ENCODE measurements at regions not wholly inside any gene's neighbourhood (a gene's known extent, or its start where the extent isn't known, plus 50 kb on each side); places are given as distances from the start of the nearest gene placed in this dataset.

- Histone ChIP-seq H3K27me3 (ENCODE audit: low read depth, low read length) (no peaks in the 10 kb centered on the region), H3K36me3 (replicated peaks; ENCODE audit: low read depth, low read length) (peaks cover 4% of the 10 kb centered on the region), H4K20me1 (ENCODE audit: insufficient read depth, low read length) (no peaks in the 10 kb centered on the region)
These were observed 475.2 kb downstream of the PREX1 start for GRCh38 chr20:48352628-48353027.

GRCh38 chr20:48352042-48352441, 475.8 kb downstream of the PREX1 start:
- Histone ChIP-seq H3K36me3 (replicated peaks; ENCODE audit: low read depth, low read length) (peaks cover 4% of the 10 kb centered on the region), H3K27me3 (ENCODE audit: low read depth, low read length) (no peaks in the 10 kb centered on the region), H3K79me2 (ENCODE audit: low read length) (no peaks in the 10 kb centered on the region), H3K4me2 (ENCODE audit: low read length) (no peak overlapping the region), H2AFZ (ENCODE audit: low read depth, low read length) (no peak overlapping the region), H3K9me3 (ENCODE audit: insufficient read depth, low read length) (peaks cover 12% of the 10 kb centered on the region), H4K20me1 (ENCODE audit: insufficient read depth, low read length) (no peaks in the 10 kb centered on the region), H3K4me3 (ENCODE audit: low read length) (no peak overlapping the region), H3K27ac (ENCODE audit: low read length) (no peak overlapping the region), H3K9ac (ENCODE audit: low read length) (no peak overlapping the region), H3K4me1 (ENCODE audit: low read length) (peaks cover 6% of the 10 kb centered on the region)
- TF ChIP-seq CTCF (IDR thresholded peaks at IDR 0.05; ENCODE audit: low read depth, low read length) (no peak), EZH2phosphoT487 (IDR thresholded peaks at IDR 0.05; ENCODE audit: low read depth) (no peak)

More at GRCh38 chr20:48352628-48353027, 475.2 kb downstream of the PREX1 start:
- Histone ChIP-seq H3K27ac (ENCODE audit: low read length) (no peak overlapping the region), H3K9ac (ENCODE audit: low read length) (no peak overlapping the region), H3K79me2 (ENCODE audit: low read length) (no peaks in the 10 kb centered on the region), H2AFZ (ENCODE audit: low read depth, low read length) (no peak overlapping the region), H3K4me1 (ENCODE audit: low read length) (peaks cover 11% of the 10 kb centered on the region), H3K9me3 (ENCODE audit: insufficient read depth, low read length) (peaks cover 12% of the 10 kb centered on the region), H3K4me3 (ENCODE audit: low read length) (no peak overlapping the region), H3K4me2 (ENCODE audit: low read length) (no peak overlapping the region)
- no peak for TF ChIP-seq CTCF (IDR thresholded peaks at IDR 0.05; ENCODE audit: low read depth, low read length)
- TF ChIP-seq EZH2phosphoT487 (IDR thresholded peaks at IDR 0.05; ENCODE audit: low read depth): no peak

GRCh38 chr20:48350313-48350988, 477.3 kb downstream of the PREX1 start:
- Histone ChIP-seq H2AFZ (ENCODE audit: low read depth, low read length) (no peak overlapping the region), H3K79me2 (ENCODE audit: low read length) (no peaks in the 10 kb centered on the region), H3K36me3 (replicated peaks; ENCODE audit: low read depth, low read length) (peaks cover 4% of the 10 kb centered on the region), H3K27me3 (ENCODE audit: low read depth, low read length) (no peaks in the 10 kb centered on the region), H3K9ac (ENCODE audit: low read length) (no peak overlapping the region), H3K4me2 (ENCODE audit: low read length) (no peak overlapping the region), H3K4me3 (ENCODE audit: low read length) (no peak overlapping the region), H3K9me3 (ENCODE audit: insufficient read depth, low read length) (peaks cover 12% of the 10 kb centered on the region), H3K4me1 (ENCODE audit: low read length) (no peaks in the 10 kb centered on the region), H3K27ac (ENCODE audit: low read length) (no peak overlapping the region), H4K20me1 (ENCODE audit: insufficient read depth, low read length) (no peaks in the 10 kb centered on the region)
- TF ChIP-seq CTCF (IDR thresholded peaks at IDR 0.05; ENCODE audit: low read depth, low read length) (peak; percentile 48), EZH2phosphoT487 (IDR thresholded peaks at IDR 0.05; ENCODE audit: low read depth) (no peak)

GRCh38 chr20:48349656-48350055, 478.1 kb downstream of the PREX1 start:
- Histone ChIP-seq H3K4me2 (ENCODE audit: low read length) (no peak overlapping the region), H3K4me3 (ENCODE audit: low read length) (no peak overlapping the region), H3K79me2 (ENCODE audit: low read length) (no peaks in the 10 kb centered on the region), H3K27ac (ENCODE audit: low read length) (no peak overlapping the region), H3K4me1 (ENCODE audit: low read length) (no peaks in the 10 kb centered on the region), H3K27me3 (ENCODE audit: low read depth, low read length) (no peaks in the 10 kb centered on the region), H3K36me3 (replicated peaks; ENCODE audit: low read depth, low read length) (peaks cover under 1% of the 10 kb centered on the region), H2AFZ (ENCODE audit: low read depth, low read length) (no peak overlapping the region), H3K9ac (ENCODE audit: low read length) (no peak overlapping the region), H3K9me3 (ENCODE audit: insufficient read depth, low read length) (peaks cover 12% of the 10 kb centered on the region), H4K20me1 (ENCODE audit: insufficient read depth, low read length) (no peaks in the 10 kb centered on the region)
- no peak for TF ChIP-seq CTCF (IDR thresholded peaks at IDR 0.05; ENCODE audit: low read depth, low read length)
- TF ChIP-seq EZH2phosphoT487 (IDR thresholded peaks at IDR 0.05; ENCODE audit: low read depth): no peak
